Liver (tissue), 3 donors: ENCODE measurements at regions not wholly inside any gene's neighbourhood (a gene's known extent, or its start where the extent isn't known, plus 50 kb on each side); places are given as distances from the start of the nearest gene placed in this dataset.

Experiments used
- ATF3 ChIP-seq: IDR thresholded peaks from 2 replicates; pipeline ENCODE4 v1.6.1; 2016; ENCODE audit warnings: antibody characterized with exemption
- EGR1 ChIP-seq, 2 donors: IDR thresholded peaks; 2 replicates each; pipeline ENCODE4 v1.6.1; 2016 to 2018; ENCODE audit warnings: antibody characterized with exemption in 2 of 2, low read depth in 2 of 2
- FOXA1 ChIP-seq: IDR thresholded peaks from 2 replicates; pipeline ENCODE4 v1.6.1; 2016; ENCODE audit warnings: antibody characterized with exemption
- FOXA2 ChIP-seq: IDR thresholded peaks from 2 replicates; pipeline ENCODE4 v1.6.1; 2016; ENCODE audit warnings: antibody characterized with exemption
- GABPA ChIP-seq, 2 donors: IDR thresholded peaks in 1 of 2; conservative IDR thresholded peaks in 1 of 2; 2 replicates each; pipeline ENCODE4 v1.6.1; 2016; ENCODE audit warnings: antibody characterized with exemption in 2 of 2, mild to moderate bottlenecking in 1 of 2, moderate library complexity in 1 of 2
- JUND ChIP-seq, 2 donors: IDR thresholded peaks; 2 replicates each; pipeline ENCODE4 v1.6.1; 2016; ENCODE audit warnings: antibody characterized with exemption in 2 of 2
- MAX ChIP-seq: IDR thresholded peaks from 2 replicates; pipeline ENCODE4 v1.6.1; 2016; ENCODE audit warnings: antibody characterized with exemption
- NR2F2 ChIP-seq: IDR thresholded peaks from 2 replicates; pipeline ENCODE4 v1.6.1; 2016; ENCODE audit warnings: antibody characterized with exemption
- RAD21 ChIP-seq, 2 donors: IDR thresholded peaks; 2 replicates each; pipeline ENCODE4 v1.6.1; 2016; ENCODE audit warnings: antibody characterized with exemption in 2 of 2, mild to moderate bottlenecking in 2 of 2
- TAF1 ChIP-seq: conservative IDR thresholded peaks from 2 replicates; pipeline ENCODE4 v1.6.1; 2016; ENCODE audit warnings: antibody characterized with exemption, mild to moderate bottlenecking
- YY1 ChIP-seq: IDR thresholded peaks from 2 replicates; pipeline ENCODE4 v1.6.1; 2016; ENCODE audit warnings: antibody characterized with exemption, mild to moderate bottlenecking
- TF ChIP-seq, protein P1 (sequence below): fragments of 150-350 bp; IDR thresholded peaks from 2 replicates; pipeline ENCODE4 v1.5.1; 2017; ENCODE audit warnings: improper control_type of control experiment, low read depth, low read length; ENCODE audit not compliant: missing input control
- TF ChIP-seq, protein P2 (sequence below): IDR thresholded peaks from 2 replicates; pipeline ENCODE4 v1.6.1; 2016; ENCODE audit warnings: antibody characterized with exemption, mild to moderate bottlenecking
- donor health status: healthy.
- donor health status: healthy.

GRCh38 chrX:128891554-128891953 is 631.7 kb downstream of the SMARCA1 start:
- TF ChIP-seq TAF1 (no peak), FOXA1 (no peak), YY1 (no peak), RAD21 (IDR thresholded peaks at IDR 0.05) (no peak), MAX (no peak), FOXA2 (no peak), GABPA (IDR thresholded peaks at IDR 0.05 in 1 of 2, conservative IDR thresholded peaks at IDR 0.05 in 1 of 2) (no peak), JUND (IDR thresholded peaks at IDR 0.05) (no peak), EGR1 (IDR thresholded peaks at IDR 0.05; ENCODE audit: low read depth in 2 of 2) (no peak), ATF3 (no peak), NR2F2 (no peak)
- TF ChIP-seq, protein P1, sequence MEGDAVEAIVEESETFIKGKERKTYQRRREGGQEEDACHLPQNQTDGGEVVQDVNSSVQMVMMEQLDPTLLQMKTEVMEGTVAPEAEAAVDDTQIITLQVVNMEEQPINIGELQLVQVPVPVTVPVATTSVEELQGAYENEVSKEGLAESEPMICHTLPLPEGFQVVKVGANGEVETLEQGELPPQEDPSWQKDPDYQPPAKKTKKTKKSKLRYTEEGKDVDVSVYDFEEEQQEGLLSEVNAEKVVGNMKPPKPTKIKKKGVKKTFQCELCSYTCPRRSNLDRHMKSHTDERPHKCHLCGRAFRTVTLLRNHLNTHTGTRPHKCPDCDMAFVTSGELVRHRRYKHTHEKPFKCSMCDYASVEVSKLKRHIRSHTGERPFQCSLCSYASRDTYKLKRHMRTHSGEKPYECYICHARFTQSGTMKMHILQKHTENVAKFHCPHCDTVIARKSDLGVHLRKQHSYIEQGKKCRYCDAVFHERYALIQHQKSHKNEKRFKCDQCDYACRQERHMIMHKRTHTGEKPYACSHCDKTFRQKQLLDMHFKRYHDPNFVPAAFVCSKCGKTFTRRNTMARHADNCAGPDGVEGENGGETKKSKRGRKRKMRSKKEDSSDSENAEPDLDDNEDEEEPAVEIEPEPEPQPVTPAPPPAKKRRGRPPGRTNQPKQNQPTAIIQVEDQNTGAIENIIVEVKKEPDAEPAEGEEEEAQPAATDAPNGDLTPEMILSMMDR, result no peak
- TF ChIP-seq, protein P2, sequence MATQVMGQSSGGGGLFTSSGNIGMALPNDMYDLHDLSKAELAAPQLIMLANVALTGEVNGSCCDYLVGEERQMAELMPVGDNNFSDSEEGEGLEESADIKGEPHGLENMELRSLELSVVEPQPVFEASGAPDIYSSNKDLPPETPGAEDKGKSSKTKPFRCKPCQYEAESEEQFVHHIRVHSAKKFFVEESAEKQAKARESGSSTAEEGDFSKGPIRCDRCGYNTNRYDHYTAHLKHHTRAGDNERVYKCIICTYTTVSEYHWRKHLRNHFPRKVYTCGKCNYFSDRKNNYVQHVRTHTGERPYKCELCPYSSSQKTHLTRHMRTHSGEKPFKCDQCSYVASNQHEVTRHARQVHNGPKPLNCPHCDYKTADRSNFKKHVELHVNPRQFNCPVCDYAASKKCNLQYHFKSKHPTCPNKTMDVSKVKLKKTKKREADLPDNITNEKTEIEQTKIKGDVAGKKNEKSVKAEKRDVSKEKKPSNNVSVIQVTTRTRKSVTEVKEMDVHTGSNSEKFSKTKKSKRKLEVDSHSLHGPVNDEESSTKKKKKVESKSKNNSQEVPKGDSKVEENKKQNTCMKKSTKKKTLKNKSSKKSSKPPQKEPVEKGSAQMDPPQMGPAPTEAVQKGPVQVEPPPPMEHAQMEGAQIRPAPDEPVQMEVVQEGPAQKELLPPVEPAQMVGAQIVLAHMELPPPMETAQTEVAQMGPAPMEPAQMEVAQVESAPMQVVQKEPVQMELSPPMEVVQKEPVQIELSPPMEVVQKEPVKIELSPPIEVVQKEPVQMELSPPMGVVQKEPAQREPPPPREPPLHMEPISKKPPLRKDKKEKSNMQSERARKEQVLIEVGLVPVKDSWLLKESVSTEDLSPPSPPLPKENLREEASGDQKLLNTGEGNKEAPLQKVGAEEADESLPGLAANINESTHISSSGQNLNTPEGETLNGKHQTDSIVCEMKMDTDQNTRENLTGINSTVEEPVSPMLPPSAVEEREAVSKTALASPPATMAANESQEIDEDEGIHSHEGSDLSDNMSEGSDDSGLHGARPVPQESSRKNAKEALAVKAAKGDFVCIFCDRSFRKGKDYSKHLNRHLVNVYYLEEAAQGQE, result no peak
